ENCODE measurements at regions not wholly inside any gene's neighbourhood (a gene's known extent, or its start where the extent isn't known, plus 50 kb on each side); places are given as distances from the start of the nearest gene placed in this dataset.

DNA sequence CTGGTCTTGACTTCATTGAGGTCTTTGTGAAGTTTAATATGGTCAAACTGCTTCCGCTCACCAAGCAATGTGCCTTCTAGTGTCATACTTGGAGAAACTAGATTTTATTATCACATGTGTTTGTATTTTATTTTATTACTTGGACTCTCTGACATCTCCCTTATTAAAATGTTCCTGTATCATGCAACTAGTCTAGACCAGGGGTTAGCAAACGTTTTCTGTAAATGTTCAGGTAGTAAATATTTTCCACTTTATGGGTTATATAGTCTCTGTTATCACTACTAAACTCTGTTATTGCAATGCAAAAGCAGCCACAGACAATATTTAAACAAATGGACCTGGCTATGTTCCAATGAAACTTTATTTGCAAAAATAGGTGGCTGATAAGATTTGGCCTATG lies 443.8 kb downstream of the MID1IP1 start:
- 7 to 12% methylated on average over 2 of the region's 2 CpGs for WGBS, 2 experiments (ENCODE audit: low coverage in 1 of 2, low lambda C conversion rate in 2 of 2, missing lambda C conversion rate in 2 of 2)
- DNase-seq, result no peak
- H3K9me2 ChIP-seq (ENCODE audit: insufficient read depth), result no peaks in the 10 kb centered on the region

GRCh38 chrX:39247536-39247935 lies 446.3 kb downstream of the MID1IP1 start:
- H3K4me3 ChIP-seq, result no peak overlapping the region
- H3K9me2 ChIP-seq (ENCODE audit: insufficient read depth), result no peaks in the 10 kb centered on the region
- H2AFZ ChIP-seq, result no peak overlapping the region
- in situ Hi-C loops (cut with MboI), result no loop called here
- DNase-seq, result no peak
- H3K27me3 ChIP-seq (replicated peaks; ENCODE audit: insufficient read depth), result no peaks in the 10 kb centered on the region
- no peak overlapping the region for H3K4me2 ChIP-seq (ENCODE audit: unreplicated experiment)
- H3K36me3 ChIP-seq (ENCODE audit: low read depth), result no peaks in the 10 kb centered on the region
- no peak overlapping the region for H3K9ac ChIP-seq
- no peaks in the 10 kb centered on the region for H4K20me1 ChIP-seq (ENCODE audit: insufficient read depth)
- no peak overlapping the region for H3K27ac ChIP-seq
- no peak for TF ChIP-seq EZH2phosphoT487 (IDR thresholded peaks at IDR 0.05; ENCODE audit: insufficient read depth, low read depth)
- no peak for TF ChIP-seq EZH2 (IDR thresholded peaks at IDR 0.05; ENCODE audit: insufficient read depth, poor library complexity, severe bottlenecking)
- no peaks in the 10 kb centered on the region for H3K9me3 ChIP-seq (ENCODE audit: low read depth)
- 59 to 62% methylated on average over 5 of the region's 5 CpGs for WGBS, 2 experiments (ENCODE audit: low coverage in 1 of 2, low lambda C conversion rate in 2 of 2, missing lambda C conversion rate in 2 of 2)
- no peaks in the 10 kb centered on the region for H3K79me2 ChIP-seq (ENCODE audit: insufficient read depth)
- no peaks in the 10 kb centered on the region for H3K4me1 ChIP-seq (ENCODE audit: insufficient read depth)
- H3F3A ChIP-seq (ENCODE audit: insufficient read depth), result no peaks in the 10 kb centered on the region

More for the DNA sequence above, 443.8 kb downstream of the MID1IP1 start:
- in situ Hi-C loops (cut with MboI), result no loop called here
- Histone ChIP-seq H3K9ac (no peak overlapping the region), H3K79me2 (ENCODE audit: insufficient read depth) (no peaks in the 10 kb centered on the region), H4K20me1 (ENCODE audit: insufficient read depth) (no peaks in the 10 kb centered on the region), H3K9me3 (ENCODE audit: low read depth) (no peaks in the 10 kb centered on the region), H3K27ac (no peak overlapping the region), H3K4me2 (ENCODE audit: unreplicated experiment) (no peak overlapping the region), H2AFZ (no peak overlapping the region), H3K4me1 (ENCODE audit: insufficient read depth) (no peaks in the 10 kb centered on the region), H3K4me3 (no peak overlapping the region), H3F3A (ENCODE audit: insufficient read depth) (no peaks in the 10 kb centered on the region), H3K27me3 (replicated peaks; ENCODE audit: insufficient read depth) (no peaks in the 10 kb centered on the region), H3K36me3 (ENCODE audit: low read depth) (no peaks in the 10 kb centered on the region)
- TF ChIP-seq EZH2phosphoT487 (IDR thresholded peaks at IDR 0.05; ENCODE audit: insufficient read depth, low read depth), result no peak
- no peak for TF ChIP-seq EZH2 (IDR thresholded peaks at IDR 0.05; ENCODE audit: insufficient read depth, poor library complexity, severe bottlenecking)

GRCh38 chrX:39248330-39248729 lies 447.1 kb downstream of the MID1IP1 start:
- Histone ChIP-seq H3K9me2 (ENCODE audit: insufficient read depth) (no peaks in the 10 kb centered on the region), H3K4me2 (ENCODE audit: unreplicated experiment) (no peak overlapping the region), H4K20me1 (ENCODE audit: insufficient read depth) (no peaks in the 10 kb centered on the region), H3K27me3 (replicated peaks; ENCODE audit: insufficient read depth) (no peaks in the 10 kb centered on the region), H3K4me3 (no peak overlapping the region), H3K79me2 (ENCODE audit: insufficient read depth) (no peaks in the 10 kb centered on the region), H3K4me1 (ENCODE audit: insufficient read depth) (no peaks in the 10 kb centered on the region), H3K27ac (no peak overlapping the region), H2AFZ (no peak overlapping the region), H3K9ac (no peak overlapping the region), H3F3A (ENCODE audit: insufficient read depth) (no peaks in the 10 kb centered on the region), H3K9me3 (ENCODE audit: low read depth) (no peaks in the 10 kb centered on the region), H3K36me3 (ENCODE audit: low read depth) (no peaks in the 10 kb centered on the region)
- no peak for DNase-seq
- in situ Hi-C loops (cut with MboI), result no loop called here
- TF ChIP-seq EZH2phosphoT487 (IDR thresholded peaks at IDR 0.05; ENCODE audit: insufficient read depth, low read depth) (no peak), EZH2 (IDR thresholded peaks at IDR 0.05; ENCODE audit: insufficient read depth, poor library complexity, severe bottlenecking) (no peak)
- WGBS, 2 experiments (ENCODE audit: low coverage in 1 of 2, low lambda C conversion rate in 2 of 2, missing lambda C conversion rate in 2 of 2), result 55 to 57% methylated on average over 3 of the region's 3 CpGs

DNA sequence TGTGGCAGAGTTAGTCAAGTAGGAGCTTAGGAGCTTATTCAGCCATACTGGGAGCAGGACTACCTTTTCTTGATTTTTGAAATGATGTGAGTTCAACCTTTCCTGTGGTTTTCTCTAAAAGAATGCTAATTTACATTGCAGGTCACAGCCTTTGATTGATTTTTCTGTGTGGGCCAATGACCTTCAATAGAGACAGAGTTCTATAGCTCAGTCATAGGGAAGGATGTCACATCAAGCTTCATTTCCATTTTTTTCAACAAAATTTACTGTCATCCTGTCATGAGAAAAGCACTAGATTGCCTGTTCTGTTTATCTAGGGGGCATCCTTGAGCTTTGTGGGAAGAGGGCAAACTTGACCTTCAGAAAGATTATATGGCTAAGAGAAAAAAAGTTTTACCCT lies 448.7 kb downstream of the MID1IP1 start:
- in situ Hi-C loops (cut with MboI), result loop anchor here (25.0 kb wide), 1 partner anchor 112 kb away; no protein-coding TSS in a partner anchor

DNA sequence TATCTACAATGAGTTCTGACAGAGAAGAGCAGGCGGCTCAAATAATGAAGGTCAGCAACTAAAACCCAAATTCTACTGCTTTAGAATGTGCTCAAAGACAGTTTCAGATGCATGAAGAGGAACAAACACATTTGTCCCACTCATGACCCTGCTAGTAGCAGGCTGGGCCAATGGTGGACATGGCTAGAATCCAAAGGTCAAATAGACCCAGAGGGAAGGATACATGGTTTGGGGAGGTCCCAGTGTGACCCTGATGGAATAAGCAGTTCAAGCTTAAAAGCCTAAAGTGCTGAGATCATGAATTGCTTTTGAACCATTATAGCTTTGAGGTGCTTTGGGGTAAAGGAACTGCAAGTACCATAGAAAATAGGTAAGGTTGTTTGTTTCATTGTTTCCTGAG lies 450.7 kb downstream of the MID1IP1 start:
- Histone ChIP-seq H3K4me2 (ENCODE audit: unreplicated experiment) (no peak overlapping the region), H3K36me3 (ENCODE audit: low read depth) (no peaks in the 10 kb centered on the region), H3K9ac (no peak overlapping the region), H3K79me2 (ENCODE audit: insufficient read depth) (no peaks in the 10 kb centered on the region), H2AFZ (no peak overlapping the region), H3K9me3 (ENCODE audit: low read depth) (no peaks in the 10 kb centered on the region), H3K4me1 (ENCODE audit: insufficient read depth) (no peaks in the 10 kb centered on the region), H4K20me1 (ENCODE audit: insufficient read depth) (no peaks in the 10 kb centered on the region), H3K4me3 (no peak overlapping the region), H3K27me3 (replicated peaks; ENCODE audit: insufficient read depth) (no peaks in the 10 kb centered on the region), H3F3A (ENCODE audit: insufficient read depth) (no peaks in the 10 kb centered on the region), H3K27ac (no peak overlapping the region), H3K9me2 (ENCODE audit: insufficient read depth) (no peaks in the 10 kb centered on the region)
- no peak for TF ChIP-seq EZH2phosphoT487 (IDR thresholded peaks at IDR 0.05; ENCODE audit: insufficient read depth, low read depth)
- TF ChIP-seq EZH2 (IDR thresholded peaks at IDR 0.05; ENCODE audit: insufficient read depth, poor library complexity, severe bottlenecking), result no peak
- WGBS, 2 experiments (ENCODE audit: low coverage in 1 of 2, low lambda C conversion rate in 2 of 2, missing lambda C conversion rate in 2 of 2), result 73 to 75% methylated on average over 1 of the region's 1 CpG
- no peak for DNase-seq
- in situ Hi-C loops (cut with MboI), result loop anchor here (25.0 kb wide), 1 partner anchor 110 kb away; no protein-coding TSS in a partner anchor

More for the DNA sequence above, 448.7 kb downstream of the MID1IP1 start:
- Histone ChIP-seq H3K27ac (no peak overlapping the region), H3F3A (ENCODE audit: insufficient read depth) (no peaks in the 10 kb centered on the region), H3K9me3 (ENCODE audit: low read depth) (no peaks in the 10 kb centered on the region), H3K4me2 (ENCODE audit: unreplicated experiment) (no peak overlapping the region), H3K4me3 (no peak overlapping the region), H3K9ac (no peak overlapping the region), H3K79me2 (ENCODE audit: insufficient read depth) (no peaks in the 10 kb centered on the region), H4K20me1 (ENCODE audit: insufficient read depth) (no peaks in the 10 kb centered on the region), H2AFZ (no peak overlapping the region), H3K36me3 (ENCODE audit: low read depth) (no peaks in the 10 kb centered on the region), H3K9me2 (ENCODE audit: insufficient read depth) (no peaks in the 10 kb centered on the region), H3K4me1 (ENCODE audit: insufficient read depth) (no peaks in the 10 kb centered on the region), H3K27me3 (replicated peaks; ENCODE audit: insufficient read depth) (no peaks in the 10 kb centered on the region)
- DNase-seq, result no peak
- no peak for TF ChIP-seq EZH2 (IDR thresholded peaks at IDR 0.05; ENCODE audit: insufficient read depth, poor library complexity, severe bottlenecking)
- no peak for TF ChIP-seq EZH2phosphoT487 (IDR thresholded peaks at IDR 0.05; ENCODE audit: insufficient read depth, low read depth)
